Colonic mucosa (tissue), 4 donors: ENCODE measurements at regions not wholly inside any gene's neighbourhood (a gene's known extent, or its start where the extent isn't known, plus 50 kb on each side); places are given as distances from the start of the nearest gene placed in this dataset.

Experiments used
- DNase-seq: peaks from one replicate; pipeline ENCODE4 v3.0.0-alpha.2; 2020
- H3K27ac ChIP-seq: fragments of 200-600 bp; one replicate; pipeline ENCODE4 v1.8.0; 2021
- H3K27me3 ChIP-seq: fragments of 200-600 bp; one replicate; pipeline ENCODE4 v1.8.0; 2021
- H3K36me3 ChIP-seq: fragments of 200-600 bp; one replicate; pipeline ENCODE4 v1.8.0; 2021
- H3K4me1 ChIP-seq: fragments of 200-600 bp; one replicate; pipeline ENCODE4 v1.8.0; 2021; ENCODE audit warnings: mild to moderate bottlenecking
- H3K4me3 ChIP-seq: fragments of 200-600 bp; one replicate; pipeline ENCODE4 v1.8.0; 2021
- H3K9ac ChIP-seq, 2 donors: one replicate each; pipeline ENCODE4 v1.7.0; 2013; ENCODE audit warnings: control low read depth in 2 of 2, low read depth in 2 of 2, low read length in 2 of 2
- H3K9me3 ChIP-seq: fragments of 200-600 bp; one replicate; pipeline ENCODE4 v1.8.0; 2021
- intact Hi-C: fragments of 100-400 bp; cut with DNase I; formaldehyde crosslinking; loops from one replicate; pipeline ENCODE4 v1.14.1; 2022
- TF ChIP-seq, protein P1 (sequence below): fragments of 200-600 bp; IDR thresholded peaks from one replicate; pipeline ENCODE4 v1.8.0; 2022; ENCODE audit warnings: antibody characterized with exemption, mild to moderate bottlenecking
- donor health status: healthy.
- donor health status: DM: no; HTN: no; CAD: no.
- donor health status: DM: no; HTN: no; CAD: no.

GRCh38 chr12:116392061-116392460, 114.6 kb upstream of the MED13L start:
- no peak overlapping the region for H3K9ac ChIP-seq
- no peak overlapping the region for H3K4me3 ChIP-seq
- no peak overlapping the region for H3K27ac ChIP-seq
- intact Hi-C loops, result no loop called here
- TF ChIP-seq, protein P1, sequence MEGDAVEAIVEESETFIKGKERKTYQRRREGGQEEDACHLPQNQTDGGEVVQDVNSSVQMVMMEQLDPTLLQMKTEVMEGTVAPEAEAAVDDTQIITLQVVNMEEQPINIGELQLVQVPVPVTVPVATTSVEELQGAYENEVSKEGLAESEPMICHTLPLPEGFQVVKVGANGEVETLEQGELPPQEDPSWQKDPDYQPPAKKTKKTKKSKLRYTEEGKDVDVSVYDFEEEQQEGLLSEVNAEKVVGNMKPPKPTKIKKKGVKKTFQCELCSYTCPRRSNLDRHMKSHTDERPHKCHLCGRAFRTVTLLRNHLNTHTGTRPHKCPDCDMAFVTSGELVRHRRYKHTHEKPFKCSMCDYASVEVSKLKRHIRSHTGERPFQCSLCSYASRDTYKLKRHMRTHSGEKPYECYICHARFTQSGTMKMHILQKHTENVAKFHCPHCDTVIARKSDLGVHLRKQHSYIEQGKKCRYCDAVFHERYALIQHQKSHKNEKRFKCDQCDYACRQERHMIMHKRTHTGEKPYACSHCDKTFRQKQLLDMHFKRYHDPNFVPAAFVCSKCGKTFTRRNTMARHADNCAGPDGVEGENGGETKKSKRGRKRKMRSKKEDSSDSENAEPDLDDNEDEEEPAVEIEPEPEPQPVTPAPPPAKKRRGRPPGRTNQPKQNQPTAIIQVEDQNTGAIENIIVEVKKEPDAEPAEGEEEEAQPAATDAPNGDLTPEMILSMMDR, result no peak
- H3K9me3 ChIP-seq, result no peaks in the 10 kb centered on the region
- DNase-seq, result no peak
- no peaks in the 10 kb centered on the region for H3K27me3 ChIP-seq
- no peaks in the 10 kb centered on the region for H3K36me3 ChIP-seq
- H3K4me1 ChIP-seq, result no peaks in the 10 kb centered on the region

GRCh38 chr12:116393255-116393654, 115.8 kb upstream of the MED13L start:
- no peaks in the 10 kb centered on the region for H3K9me3 ChIP-seq
- H3K9ac ChIP-seq, result no peak overlapping the region
- intact Hi-C loops, result no loop called here
- no peaks in the 10 kb centered on the region for H3K36me3 ChIP-seq
- H3K4me1 ChIP-seq, result no peaks in the 10 kb centered on the region
- TF ChIP-seq, protein P1, result no peak
- no peak overlapping the region for H3K27ac ChIP-seq
- no peak for DNase-seq
- H3K27me3 ChIP-seq, result no peaks in the 10 kb centered on the region
- no peak overlapping the region for H3K4me3 ChIP-seq

DNA sequence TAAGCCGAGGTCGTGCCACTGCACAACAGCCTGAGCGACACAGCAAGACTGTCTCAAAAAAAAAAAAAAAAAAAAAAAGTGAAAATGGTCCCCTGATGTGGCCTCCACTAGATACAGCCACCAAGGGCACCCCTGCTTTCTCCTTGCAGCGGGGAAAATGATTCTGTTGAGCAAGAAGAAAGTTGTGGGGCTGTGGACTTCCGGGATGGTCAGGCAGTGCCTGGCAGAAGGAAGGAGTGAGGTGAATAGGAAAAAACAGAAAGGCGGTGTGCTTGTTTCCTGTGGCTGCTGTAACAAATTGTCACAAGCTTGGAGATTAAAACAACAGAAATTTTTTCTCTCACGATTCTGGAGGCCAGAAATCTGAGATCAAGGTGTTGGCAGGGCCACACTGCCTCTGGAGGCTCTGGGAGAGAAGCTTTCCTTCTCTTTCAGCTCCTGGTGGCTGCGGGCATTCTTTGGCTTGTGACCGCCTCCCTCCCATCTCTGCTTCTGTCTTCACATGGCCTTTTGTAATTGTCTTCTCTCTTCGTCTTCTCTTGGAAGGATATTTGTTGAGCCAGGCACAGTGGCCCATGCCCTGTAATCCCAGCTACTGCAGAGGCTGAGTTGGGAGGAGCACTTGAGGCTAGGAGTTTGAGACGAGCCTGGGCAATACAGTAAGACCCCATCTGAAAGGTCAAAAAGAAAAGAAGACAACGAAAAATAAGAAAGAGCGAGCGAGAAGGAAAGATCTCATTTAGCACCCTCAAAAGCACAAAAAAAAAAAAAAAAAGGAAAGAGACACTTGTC, 116.6 kb upstream of the MED13L start:
- no peaks in the 10 kb centered on the region for H3K4me1 ChIP-seq
- TF ChIP-seq, protein P1, result no peak
- intact Hi-C loops, result no loop called here
- no peak overlapping the region for H3K4me3 ChIP-seq
- no peaks in the 10 kb centered on the region for H3K36me3 ChIP-seq
- H3K9me3 ChIP-seq, result no peaks in the 10 kb centered on the region
- no peak overlapping the region for H3K27ac ChIP-seq
- DNase-seq, result no peak
- no peaks in the 10 kb centered on the region for H3K27me3 ChIP-seq
- H3K9ac ChIP-seq, result no peak overlapping the region

DNA sequence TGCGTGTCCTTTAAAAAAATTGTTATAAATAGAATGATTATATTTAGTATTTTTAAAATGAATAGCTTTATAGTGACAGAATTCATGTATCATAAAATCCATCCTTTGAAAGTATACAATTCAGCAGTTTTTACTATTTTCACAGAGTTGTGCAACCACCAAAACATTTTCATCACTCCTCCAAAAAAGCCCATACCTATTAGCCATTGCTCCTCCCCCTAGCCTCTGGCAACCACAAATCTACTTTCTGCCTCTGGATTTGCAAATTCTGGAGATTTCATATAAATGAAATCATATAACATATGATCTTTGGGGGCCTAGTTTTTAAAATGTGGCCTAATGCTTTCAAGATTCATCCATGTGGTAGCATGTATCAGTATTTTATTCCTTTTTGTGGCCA, 117.9 kb upstream of the MED13L start:
- Histone ChIP-seq H3K4me1 (no peaks in the 10 kb centered on the region), H3K27me3 (no peaks in the 10 kb centered on the region), H3K27ac (no peak overlapping the region), H3K4me3 (no peak overlapping the region), H3K36me3 (no peaks in the 10 kb centered on the region), H3K9me3 (no peaks in the 10 kb centered on the region), H3K9ac (no peak overlapping the region)
- no peak for DNase-seq
- intact Hi-C loops, result no loop called here
- TF ChIP-seq, protein P1, result no peak

GRCh38 chr12:116397148-116397547, 119.7 kb upstream of the MED13L start:
- no peaks in the 10 kb centered on the region for H3K36me3 ChIP-seq

More at GRCh38 chr12:116397148-116397547, 119.7 kb upstream of the MED13L start:
- Histone ChIP-seq H3K9ac (no peak overlapping the region), H3K27me3 (no peaks in the 10 kb centered on the region), H3K4me1 (no peaks in the 10 kb centered on the region), H3K9me3 (no peaks in the 10 kb centered on the region), H3K27ac (no peak overlapping the region), H3K4me3 (no peak overlapping the region)
- DNase-seq, result no peak
- intact Hi-C loops, result no loop called here
- TF ChIP-seq, protein P1, result no peak
